HepG2 (cell line): ENCODE measurements at regions not wholly inside any gene's neighbourhood (a gene's known extent, or its start where the extent isn't known, plus 50 kb on each side); places are given as distances from the start of the nearest gene placed in this dataset.

Experiments used
- CTCF ChIP-seq: sonication (generic); formaldehyde crosslinking; IDR thresholded peaks from 2 replicates; pipeline ENCODE4 v1.5.0; 2020; ENCODE audit warnings: mild to moderate bottlenecking, missing genetic modification reagents, moderate library complexity
- EZH2 ChIP-seq: conservative IDR thresholded peaks from 2 replicates; pipeline ENCODE4 v1.6.1; 2012; ENCODE audit warnings: mild to moderate bottlenecking, low read depth, low read length, moderate library complexity
- IRX3 ChIP-seq: sonication (generic); formaldehyde crosslinking; IDR thresholded peaks from 2 replicates; pipeline ENCODE4 v1.8.1; 2023; ENCODE audit warnings: mild to moderate bottlenecking, low read depth, missing genetic modification reagents, borderline replicate concordance
- JUNB ChIP-seq: sonication (generic); formaldehyde crosslinking; IDR thresholded peaks from 2 replicates; pipeline ENCODE4 v1.8.0; 2022; ENCODE audit warnings: missing genetic modification reagents, mild to moderate bottlenecking, borderline replicate concordance
- MEIS2 ChIP-seq: sonication (generic); formaldehyde crosslinking; IDR thresholded peaks from 2 replicates; pipeline ENCODE4 v1.9.0; 2021; ENCODE audit warnings: mild to moderate bottlenecking, missing genetic modification reagents
- NR1H2 ChIP-seq: sonication (generic); formaldehyde crosslinking; IDR thresholded peaks from 2 replicates; pipeline ENCODE4 v1.8.1; 2022; ENCODE audit warnings: low read depth, missing genetic modification reagents, borderline replicate concordance
- NR2F2 ChIP-seq: IDR thresholded peaks from 2 replicates; pipeline ENCODE4 v1.6.1; 2012; ENCODE audit warnings: low read depth, inconsistent platforms, borderline replicate concordance
- RARG ChIP-seq: sonication (generic); formaldehyde crosslinking; IDR thresholded peaks from 2 replicates; pipeline ENCODE4 v1.4.0; 2020; ENCODE audit warnings: low read depth, mild to moderate bottlenecking, missing genetic modification reagents
- REXO4 ChIP-seq: sonication (generic); formaldehyde crosslinking; IDR thresholded peaks from 2 replicates; pipeline ENCODE4 v1.8.0; 2022; ENCODE audit warnings: missing genetic modification reagents, mild to moderate bottlenecking, borderline replicate concordance
- ZBTB21 ChIP-seq: sonication (generic); formaldehyde crosslinking; IDR thresholded peaks from 2 replicates; pipeline ENCODE4 v1.4.0; 2020; ENCODE audit warnings: missing genetic modification reagents
- ZNF24 ChIP-seq: fragments of 450-650 bp; IDR thresholded peaks from 2 replicates; pipeline ENCODE4 v1.6.1; 2017; ENCODE audit warnings: antibody characterized with exemption, mild to moderate bottlenecking
- ZNF512 ChIP-seq: sonication (generic); formaldehyde crosslinking; IDR thresholded peaks from 2 replicates; pipeline ENCODE4 v1.4.0; 2020; ENCODE audit warnings: mild to moderate bottlenecking, missing genetic modification reagents
- ZNF558 ChIP-seq: sonication (generic); formaldehyde crosslinking; IDR thresholded peaks from 2 replicates; pipeline ENCODE4 v1.9.0; 2022; ENCODE audit warnings: mild to moderate bottlenecking, missing genetic modification reagents, borderline replicate concordance

- TF ChIP-seq CTCF (CRISPR knock-in tag) (no peak), NR1H2 (CRISPR knock-in tag) (no peak), ZBTB21 (no peak), ZNF512 (CRISPR knock-in tag) (no peak), ZNF558 (CRISPR knock-in tag) (no peak), EZH2 (no peak), JUNB (CRISPR knock-in tag) (no peak), RARG (CRISPR knock-in tag) (no peak), REXO4 (CRISPR knock-in tag) (no peak), NR2F2 (no peak), IRX3 (CRISPR knock-in tag) (no peak), MEIS2 (CRISPR knock-in tag) (no peak), ZNF24 (no peak)
These were observed 91.3 kb downstream of the RPS29 start for GRCh38 chr14:49494836-49495235.
